GM12874 (cell line): ENCODE measurements at regions not wholly inside any gene's neighbourhood (a gene's known extent, or its start where the extent isn't known, plus 50 kb on each side); places are given as distances from the start of the nearest gene placed in this dataset.

Experiments
- TF ChIP-seq, protein P1 (sequence below): IDR thresholded peaks from 2 replicates; pipeline ENCODE4 v1.5.1; 2011; ENCODE audit warnings: low read depth, mild to moderate bottlenecking, control low read depth, low read length, moderate library complexity; ENCODE audit not compliant: insufficient read depth

DNA sequence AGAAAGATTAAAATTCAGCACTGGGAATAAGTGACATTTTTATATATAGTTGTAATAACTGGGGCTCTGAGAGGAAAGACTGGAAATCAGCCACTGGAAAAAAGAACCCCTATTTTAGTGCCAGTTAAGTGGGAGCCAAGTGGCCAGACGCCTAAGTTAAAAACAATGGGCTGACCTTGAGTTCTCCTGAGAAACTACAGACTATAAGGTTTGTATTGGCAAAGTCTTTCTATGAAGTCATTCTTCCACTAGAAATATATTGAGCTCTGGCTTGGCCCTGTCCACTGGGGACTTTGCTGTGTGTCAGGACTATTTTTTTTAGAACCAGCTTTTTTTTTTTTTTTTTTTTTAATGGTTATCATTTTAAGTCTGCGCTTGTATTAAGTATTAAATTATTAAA lies 210.6 kb upstream of the FZD8 start:
- TF ChIP-seq, protein P1, sequence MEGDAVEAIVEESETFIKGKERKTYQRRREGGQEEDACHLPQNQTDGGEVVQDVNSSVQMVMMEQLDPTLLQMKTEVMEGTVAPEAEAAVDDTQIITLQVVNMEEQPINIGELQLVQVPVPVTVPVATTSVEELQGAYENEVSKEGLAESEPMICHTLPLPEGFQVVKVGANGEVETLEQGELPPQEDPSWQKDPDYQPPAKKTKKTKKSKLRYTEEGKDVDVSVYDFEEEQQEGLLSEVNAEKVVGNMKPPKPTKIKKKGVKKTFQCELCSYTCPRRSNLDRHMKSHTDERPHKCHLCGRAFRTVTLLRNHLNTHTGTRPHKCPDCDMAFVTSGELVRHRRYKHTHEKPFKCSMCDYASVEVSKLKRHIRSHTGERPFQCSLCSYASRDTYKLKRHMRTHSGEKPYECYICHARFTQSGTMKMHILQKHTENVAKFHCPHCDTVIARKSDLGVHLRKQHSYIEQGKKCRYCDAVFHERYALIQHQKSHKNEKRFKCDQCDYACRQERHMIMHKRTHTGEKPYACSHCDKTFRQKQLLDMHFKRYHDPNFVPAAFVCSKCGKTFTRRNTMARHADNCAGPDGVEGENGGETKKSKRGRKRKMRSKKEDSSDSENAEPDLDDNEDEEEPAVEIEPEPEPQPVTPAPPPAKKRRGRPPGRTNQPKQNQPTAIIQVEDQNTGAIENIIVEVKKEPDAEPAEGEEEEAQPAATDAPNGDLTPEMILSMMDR, result no peak

- TF ChIP-seq, protein P1, result no peak
Measured at GRCh38 chr10:35848412-35848811, 206.3 kb upstream of the FZD8 start.

- TF ChIP-seq, protein P1, result no peak
Measured at GRCh38 chr10:35844686-35845085, 202.6 kb upstream of the FZD8 start.

DNA sequence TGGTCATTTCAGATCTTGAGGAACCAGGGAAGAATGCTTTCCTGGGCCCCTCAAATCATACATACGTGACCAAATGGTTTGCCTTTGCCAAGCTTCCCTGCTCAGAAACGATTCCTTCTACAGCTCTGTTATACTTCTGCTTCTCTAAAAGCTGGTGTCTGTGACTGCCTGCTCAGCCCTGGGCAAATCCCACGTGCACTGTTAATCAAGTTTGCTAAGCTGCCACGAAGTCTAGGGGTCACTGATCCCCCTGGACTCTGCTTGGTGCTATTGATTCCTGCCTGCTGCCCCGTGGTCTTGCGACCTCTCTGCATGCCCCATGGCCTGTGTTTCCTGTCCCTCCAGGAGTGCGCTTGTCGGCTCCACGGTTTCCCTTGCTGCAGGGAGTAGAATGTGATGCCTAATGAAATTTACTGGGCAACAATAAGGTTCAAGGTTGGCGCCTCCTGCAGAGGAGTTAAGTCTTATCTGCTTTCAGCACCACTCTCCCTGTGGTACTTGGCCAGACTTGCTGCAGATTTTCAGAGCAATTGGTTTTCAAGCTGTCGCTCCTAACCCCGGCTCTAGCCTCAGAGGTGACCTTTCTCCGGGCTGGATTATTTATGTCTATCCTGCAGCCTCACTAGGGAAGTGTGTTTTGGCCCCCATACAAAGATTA lies 201.6 kb upstream of the FZD8 start:
- TF ChIP-seq, protein P1, result no peak

GRCh38 chr10:35838054-35838453 lies 196.0 kb upstream of the FZD8 start:
- TF ChIP-seq, protein P1, result no peak

DNA sequence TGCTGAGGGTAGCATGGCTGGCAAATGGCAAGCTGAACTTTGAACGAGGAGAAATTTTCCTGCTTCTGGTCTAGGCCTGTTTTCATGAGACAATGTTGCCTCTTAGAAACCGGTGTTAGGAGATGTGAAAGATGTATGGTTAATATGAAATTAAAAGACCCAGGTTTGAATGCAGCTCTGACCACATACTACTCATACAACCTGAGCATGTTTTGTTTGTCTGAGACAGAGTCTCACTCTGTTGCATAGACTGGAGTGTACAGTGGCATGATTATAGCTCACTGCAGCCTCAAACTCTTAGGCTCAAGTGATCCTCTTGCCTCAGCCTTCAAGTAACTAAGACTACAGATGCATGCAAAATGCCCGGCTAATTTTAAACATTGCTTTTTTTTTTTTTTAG lies 193.4 kb upstream of the FZD8 start:
- TF ChIP-seq, protein P1, result no peak

- TF ChIP-seq, protein P1, result no peak
Measured at GRCh38 chr10:35834877-35835494, 192.9 kb upstream of the FZD8 start.
